HFF-Myc (cell line): ENCODE measurements at regions not wholly inside any gene's neighbourhood (a gene's known extent, or its start where the extent isn't known, plus 50 kb on each side); places are given as distances from the start of the nearest gene placed in this dataset.
A peak's percentile ranks its signal among the peaks of the same experiment; 100 is the strongest.

Source experiments
- DNase-seq: peaks from one replicate; pipeline ENCODE4 v3.0.0-alpha.2; 2011; ENCODE audit warnings: low read depth; ENCODE audit errors: extremely low read depth
- H3K4me3 ChIP-seq: replicated peaks from 2 replicates; pipeline ENCODE4 v1.5.1; 2011; ENCODE audit warnings: low read depth, mild to moderate bottlenecking, control low read depth, low read length
- CTCF ChIP-seq: IDR thresholded peaks from 2 replicates; pipeline ENCODE4 v1.5.1; 2012; ENCODE audit warnings: mild to moderate bottlenecking, low read depth, low read length, control low read depth; ENCODE audit errors: missing control alignments

- DNase-seq: no peak
- H3K4me3 ChIP-seq: no peak overlapping the region
- TF ChIP-seq CTCF: no peak
Measured at GRCh38 chr4:156620786-156621185, 350.8 kb downstream of the PDGFC start.

GRCh38 chr4:156619154-156619934, 352.3 kb downstream of the PDGFC start:
- H3K4me3 ChIP-seq: no peak overlapping the region
- no peak for DNase-seq
- no peak for TF ChIP-seq CTCF

- DNase-seq: peak; percentile 52
- TF ChIP-seq CTCF: no peak
- no peak overlapping the region for H3K4me3 ChIP-seq
Measured at GRCh38 chr4:156615066-156615531, 356.5 kb downstream of the PDGFC start.

- DNase-seq: no peak
- TF ChIP-seq CTCF: no peak
- H3K4me3 ChIP-seq: no peak overlapping the region
Measured at GRCh38 chr4:156614536-156614935, 357.1 kb downstream of the PDGFC start.

- DNase-seq: no peak
- no peak for TF ChIP-seq CTCF
- no peak overlapping the region for H3K4me3 ChIP-seq
Measured at GRCh38 chr4:156609421-156609820, 362.2 kb downstream of the PDGFC start.

- no peak for DNase-seq
- TF ChIP-seq CTCF: no peak
- no peak overlapping the region for H3K4me3 ChIP-seq
Measured at GRCh38 chr4:156608651-156609050, 362.9 kb downstream of the PDGFC start.

GRCh38 chr4:156607478-156607857, 364.1 kb downstream of the PDGFC start:
- DNase-seq: no peak
- TF ChIP-seq CTCF: no peak
- no peak overlapping the region for H3K4me3 ChIP-seq
